Sigmoid colon (tissue), 4 donors: ENCODE measurements at regions not wholly inside any gene's neighbourhood (a gene's known extent, or its start where the extent isn't known, plus 50 kb on each side); places are given as distances from the start of the nearest gene placed in this dataset.

ENCODE experiments used
- CTCF ChIP-seq, 4 experiments: fragments of 450-650 bp in 3 of 4; fragments of 200-600 bp in 1 of 4; IDR thresholded peaks; one replicate each; pipeline ENCODE4 v1.5.1; 2016 to 2019; ENCODE audit warnings: antibody characterized with exemption in 4 of 4, mild to moderate bottlenecking in 3 of 4, moderate library complexity in 2 of 4
- EP300 ChIP-seq, 4 donors: sonication (generic); formaldehyde crosslinking; IDR thresholded peaks; one replicate each; pipeline ENCODE4 v1.6.1; 2017; ENCODE audit warnings: antibody characterized with exemption in 4 of 4
- POLR2A ChIP-seq, 2 donors: fragments of 450-650 bp; IDR thresholded peaks; one replicate each; pipeline ENCODE4 v1.6.1; 2016; ENCODE audit warnings: antibody characterized with exemption in 2 of 2, mild to moderate bottlenecking in 2 of 2, moderate library complexity in 2 of 2

DNA sequence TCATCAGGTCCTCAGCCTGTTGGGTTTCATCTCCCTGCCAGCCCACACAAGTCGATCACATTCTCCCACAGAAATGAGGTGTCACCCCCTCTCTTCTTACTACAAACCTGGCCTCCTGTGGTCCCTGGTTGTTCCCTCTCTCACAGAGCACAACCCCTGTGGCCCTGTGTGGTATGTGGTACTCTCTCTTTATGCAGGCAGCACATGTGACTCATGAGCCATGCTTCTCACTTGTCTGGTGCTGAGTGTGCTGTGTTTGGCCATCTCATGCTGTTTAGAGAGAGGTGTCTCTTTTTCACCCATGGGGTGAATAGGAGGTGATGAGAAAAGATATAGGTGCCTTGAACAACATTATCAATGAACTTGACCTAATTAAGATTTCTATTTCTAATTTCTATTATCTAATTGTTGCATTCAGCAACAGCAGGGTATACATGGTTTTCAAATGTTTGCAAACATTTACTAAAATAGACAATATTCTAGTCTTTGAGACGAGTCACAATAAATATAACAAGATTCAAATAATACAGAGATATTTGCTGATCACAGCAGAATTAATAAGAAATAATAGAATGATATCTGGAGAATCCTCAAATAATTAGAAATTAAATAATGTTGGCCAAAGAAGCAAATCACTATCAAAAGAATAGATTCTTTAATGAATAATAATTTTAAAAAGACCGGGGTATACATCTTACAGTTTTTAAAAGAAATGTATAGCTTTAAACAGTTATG, 633.8 kb upstream of the IGFBP3 start:
- TF ChIP-seq CTCF (IDR thresholded peaks at IDR 0.05) (no peak), EP300 (IDR thresholded peaks at IDR 0.05) (no peak), POLR2A (IDR thresholded peaks at IDR 0.05) (no peak)
